IMR-90 (cell line): ENCODE measurements at regions not wholly inside any gene's neighbourhood (a gene's known extent, or its start where the extent isn't known, plus 50 kb on each side); places are given as distances from the start of the nearest gene placed in this dataset.

Source experiments
- ATAC-seq: fragments of 200-7000 bp; cut with Tn5 transposase; 2 replicates; pipeline ENCODE4 v1.9.1; 2020; ENCODE audit warnings: low read depth, mild to moderate bottlenecking, moderate library complexity
- BruUV-seq: library from RNA; stranded (reverse); fragments of 400-500 nt; replicated peaks from 2 replicates; lab custom pipeline; 2021; lab: Mats Ljungman, UMichigan
- CTCF ChIA-PET: fragments of 300-600 bp; formaldehyde crosslinking; extraction: SDS; loops from one replicate; lab custom pipeline; 2021; ENCODE audit warnings: antibody characterized with exemption; lab: Yijun Ruan, JAX
- POLR2A ChIA-PET: fragments of 300-600 bp; sonication (Branson Sonifier 250); formaldehyde crosslinking; loops from one replicate; lab custom pipeline; 2022; ENCODE audit warnings: antibody characterized with exemption; ENCODE audit not compliant: unreplicated experiment; lab: Charles Lee
- DNase-seq: peaks from one replicate; pipeline ENCODE4 v3.0.0; 2013
- H2AFZ ChIP-seq: replicated peaks from 2 replicates; pipeline ENCODE3; 2013; ENCODE audit warnings: low read length, mild to moderate bottlenecking; ENCODE audit not compliant: poor library complexity
- H2AK5ac ChIP-seq: 2 replicates; pipeline ENCODE4 v1.6.1; 2013; ENCODE audit warnings: low read depth, low read length, inconsistent platforms
- H2AK9ac ChIP-seq: replicated peaks from 2 replicates; pipeline ENCODE3; 2013; ENCODE audit warnings: mild to moderate bottlenecking, low read depth, low read length, moderate library complexity; ENCODE audit not compliant: poor library complexity
- H2BK120ac ChIP-seq: 2 replicates; pipeline ENCODE4 v1.6.1; 2013; ENCODE audit warnings: low read depth, low read length, inconsistent platforms
- H2BK15ac ChIP-seq: 3 replicates; pipeline ENCODE4 v1.6.1; 2013; ENCODE audit warnings: low read depth, low read length, inconsistent platforms
- H2BK20ac ChIP-seq: 2 replicates; pipeline ENCODE4 v1.6.1; 2013; ENCODE audit warnings: low read depth, mild to moderate bottlenecking, inconsistent platforms, low read length, moderate library complexity
- H2BK5ac ChIP-seq: 2 replicates; pipeline ENCODE4 v1.6.1; 2013; ENCODE audit warnings: mild to moderate bottlenecking, low read depth, low read length, inconsistent platforms; ENCODE audit not compliant: poor library complexity, severe bottlenecking
- H3K14ac ChIP-seq: replicated peaks from 2 replicates; pipeline ENCODE4 v1.6.1; 2013; ENCODE audit warnings: low read depth, low read length, inconsistent platforms
- H3K18ac ChIP-seq: 2 replicates; pipeline ENCODE4 v1.6.1; 2013; ENCODE audit warnings: low read depth, low read length, control low read depth
- H3K23ac ChIP-seq: 2 replicates; pipeline ENCODE4 v1.6.1; 2013; ENCODE audit warnings: low read depth, low read length, inconsistent platforms
- H3K27ac ChIP-seq: 2 replicates; pipeline ENCODE4 v1.5.1; 2013; ENCODE audit warnings: mild to moderate bottlenecking, control low read depth, low read length; ENCODE audit not compliant: insufficient read depth
- H3K27me3 ChIP-seq: 2 replicates; pipeline ENCODE4 v1.6.1; 2013; ENCODE audit warnings: low read length; ENCODE audit not compliant: control insufficient read depth, insufficient read depth
- H3K36me3 ChIP-seq: 2 replicates; pipeline ENCODE4 v1.6.1; 2013; ENCODE audit warnings: low read length, mixed read lengths; ENCODE audit not compliant: control insufficient read depth, insufficient read depth
- H3K4ac ChIP-seq: 2 replicates; pipeline ENCODE4 v1.6.1; 2013; ENCODE audit warnings: low read depth, low read length, inconsistent platforms
- H3K4me1 ChIP-seq: 2 replicates; pipeline ENCODE4 v1.6.1; 2013; ENCODE audit warnings: low read length, mixed read lengths; ENCODE audit not compliant: control insufficient read depth, insufficient read depth
- H3K4me2 ChIP-seq: 2 replicates; pipeline ENCODE4 v1.6.1; 2013; ENCODE audit warnings: low read depth, mild to moderate bottlenecking, control low read depth, low read length, moderate library complexity
- H3K4me3 ChIP-seq: 2 replicates; pipeline ENCODE4 v1.5.1; 2013; ENCODE audit warnings: low read depth, mild to moderate bottlenecking, control low read depth, low read length, moderate library complexity; ENCODE audit not compliant: insufficient read depth
- H3K56ac ChIP-seq: 2 replicates; pipeline ENCODE4 v1.6.1; 2013; ENCODE audit warnings: low read length, inconsistent platforms; ENCODE audit not compliant: insufficient read depth; ENCODE audit errors: extremely low read depth
- H3K79me1 ChIP-seq, 2 experiments: 2 replicates each; pipeline ENCODE4 v1.6.1; 2013; ENCODE audit warnings: low read length in 2 of 2, inconsistent platforms in 1 of 2, low read depth in 1 of 2
- H3K9ac ChIP-seq: 2 replicates; pipeline ENCODE4 v1.6.1; 2013; ENCODE audit warnings: low read depth, low read length, control low read depth
- H3K9me1 ChIP-seq: 2 replicates; pipeline ENCODE4 v1.6.1; 2013; ENCODE audit warnings: low read length, inconsistent platforms; ENCODE audit not compliant: insufficient read depth
- H3K9me3 ChIP-seq: 2 replicates; pipeline ENCODE4 v1.6.1; 2013; ENCODE audit warnings: low read length; ENCODE audit not compliant: control insufficient read depth, insufficient read depth
- H4K20me1 ChIP-seq: 2 replicates; pipeline ENCODE4 v1.6.1; 2013; ENCODE audit warnings: low read length, inconsistent platforms; ENCODE audit not compliant: insufficient read depth
- H4K5ac ChIP-seq: 2 replicates; pipeline ENCODE4 v1.6.1; 2013; ENCODE audit warnings: mild to moderate bottlenecking, low read depth, low read length, control low read depth
- H4K8ac ChIP-seq, 2 experiments: 2 replicates each; pipeline ENCODE4 v1.6.1; 2013; ENCODE audit warnings: low read depth in 2 of 2, low read length in 2 of 2, control low read depth in 1 of 2, inconsistent platforms in 1 of 2
- H4K91ac ChIP-seq: 2 replicates; pipeline ENCODE4 v1.6.1; 2013; ENCODE audit warnings: low read depth, low read length, inconsistent platforms; ENCODE audit not compliant: insufficient read depth
- FOS ChIP-seq: fragments of 150-350 bp; IDR thresholded peaks from 2 replicates; pipeline ENCODE4 v1.6.1; 2016; ENCODE audit warnings: low read depth, low read length
- MXI1 ChIP-seq: IDR thresholded peaks from 2 replicates; pipeline ENCODE4 v1.6.1; 2012; ENCODE audit warnings: low read depth, mild to moderate bottlenecking, low read length, moderate library complexity, borderline replicate concordance
- RAD21 ChIP-seq: IDR thresholded peaks from 2 replicates; pipeline ENCODE4 v1.6.1; 2012; ENCODE audit warnings: low read length, improper control_type of control experiment
- WGBS, 2 experiments: methylation state at CpG; one replicate each; pipeline versions ENCODE4 v1.1.5 to v1.1.7; 2013; ENCODE audit warnings: missing lambda C conversion rate in 2 of 2; ENCODE audit not compliant: insufficient read length in 1 of 2; ENCODE audit errors: extremely low coverage in 2 of 2; 5-methylcytosine and 5-hydroxymethylcytosine counted together
- dilution Hi-C: fragments of 300-500 bp; cut with HindIII; formaldehyde crosslinking; loops from one replicate; pipeline ENCODE4 v1.14.3; 2018; ENCODE audit warnings: low sequenced_read_pairs; ENCODE audit not compliant: unreplicated experiment
- in situ Hi-C: fragments of 300-500 bp; cut with MboI; formaldehyde crosslinking; loops from 3 replicates; pipeline ENCODE4 v1.14.3; 2019; ENCODE audit warnings: low sequenced_read_pairs, inconsistent platforms, mixed read lengths
- intact Hi-C: fragments of 100-400 bp; cut with micrococcal nuclease; formaldehyde crosslinking; loops from 2 replicates; pipeline ENCODE4 v1.10.0; 2022

DNA sequence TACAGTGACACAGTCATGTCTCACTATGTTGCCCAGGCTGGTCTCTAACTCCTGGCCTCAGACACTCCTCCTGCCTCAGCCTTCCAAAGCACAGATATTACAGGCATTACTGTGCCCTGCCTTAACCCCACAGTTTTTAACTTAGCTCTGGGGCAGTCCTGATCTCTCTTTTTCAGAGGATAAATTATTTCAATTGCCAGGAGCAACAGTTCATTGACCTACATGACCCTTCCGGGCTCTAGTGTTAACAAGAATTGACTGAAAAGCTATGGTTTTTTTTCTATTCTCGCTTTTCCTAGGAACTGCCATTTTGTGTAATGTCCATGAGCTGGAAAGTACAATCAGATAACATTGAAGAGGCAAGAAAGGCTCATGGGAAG lies 92.8 kb downstream of the HNRNPLL start:
- Histone ChIP-seq H4K8ac (no peak overlapping the region), H3K9me3 (no peaks in the 10 kb centered on the region), H2BK15ac (peak overlapping the region; percentile 30; the same call in 2 of the 3 replicates), H3K36me3 (no peaks in the 10 kb centered on the region), H3K79me1 (no peaks in the 10 kb centered on the region), H3K14ac (0 out of 2 replicates have a peak overlapping the region, but pooled peaks have one; percentile 16), H3K18ac (peak overlapping the region; percentile 80), H3K4ac (no peak overlapping the region), H2BK20ac (peak overlapping the region; percentile 54; the same call in 1 of the 2 replicates), H3K9me1 (peaks cover 9% of the 10 kb centered on the region; the same call in 1 of the 2 replicates), H3K56ac (no peak overlapping the region), H4K91ac (no peak overlapping the region), H3K4me1 (peaks cover 13% of the 10 kb centered on the region), H3K27me3 (peaks cover 2% of the 10 kb centered on the region; the same call in 1 of the 2 replicates), H3K27ac (no peak overlapping the region), H3K4me3 (no peak overlapping the region), H2BK120ac (peak overlapping the region; percentile 48; the same call in 1 of the 2 replicates), H3K23ac (no peak overlapping the region), H3K9ac (no peak overlapping the region), H2BK5ac (no peak overlapping the region), H2AFZ (no peak overlapping the region), H3K4me2 (no peak overlapping the region), H4K5ac (no peak overlapping the region), H2AK9ac (no peak overlapping the region), H2AK5ac (no peak overlapping the region), H4K20me1 (no peaks in the 10 kb centered on the region)
- WGBS, 2 experiments, result no CpG with 5 or more reads among the region's 2 CpGs
- in situ Hi-C loops, result loop anchor here (25.0 kb wide), 1 partner anchor 198 kb away; no protein-coding TSS in a partner anchor
- no TSS peak for BruUV-seq
- ATAC-seq (no peak), DNase-seq (no peak)
- dilution Hi-C loops, result no loop called here
- TF ChIP-seq RAD21, result no peak
- no peak for TF ChIP-seq MXI1
- no peak for TF ChIP-seq FOS
- intact Hi-C loops, result loop anchor here (2.0 to 10.0 kb wide), 3 partner anchors 133 to 525 kb away; partner anchors contain the start of gene ATL2
- CTCF ChIA-PET, result interaction anchor here (1.0 kb wide), 1 partner anchor 11 kb away, joined by 3 read pairs; no protein-coding TSS in a partner anchor
- POLR2A ChIA-PET, result no interaction called here
